HepG2 (cell line): ENCODE measurements at regions not wholly inside any gene's neighbourhood (a gene's known extent, or its start where the extent isn't known, plus 50 kb on each side); places are given as distances from the start of the nearest gene placed in this dataset.

Experiments
- ATAC-seq: fragments of 200-7000 bp; cut with Tn5 transposase; 3 replicates; pipeline ENCODE4 v1.9.1; 2020; ENCODE audit warnings: mild to moderate bottlenecking, moderate library complexity
- BruUV-seq: library from RNA; stranded (reverse); fragments of 400-500 nt; replicated peaks from 2 replicates; lab custom pipeline; 2021; lab: Mats Ljungman, UMichigan
- CTCF ChIA-PET: fragments of 300-600 bp; formaldehyde crosslinking; extraction: SDS; loops from one replicate; lab custom pipeline; 2021; ENCODE audit warnings: low total read pairs, inconsistent platforms, low intra/inter-chr PET ratio; lab: Yijun Ruan, JAX
- POLR2A ChIA-PET: fragments of 350-600 bp; sonication (Branson Sonifier 250); formaldehyde crosslinking; loops from one replicate; lab custom pipeline; 2020; ENCODE audit warnings: antibody characterized with exemption, inconsistent platforms; lab: Yijun Ruan, JAX
- DNase-seq: peaks from one replicate; pipeline ENCODE4 v3.0.0-alpha.2; 2015; ENCODE audit warnings: low spot score
- FAIRE-seq: peaks from 3 replicates; lab custom pipeline; 2011; peaks lifted over from hg19 to GRCh38; lab: Jason Lieb, UNC
- H2AFZ ChIP-seq: one replicate; pipeline ENCODE4 v1.6.1; 2011; ENCODE audit warnings: low read length, inconsistent platforms
- H3K27ac ChIP-seq: fragments of 300-600 bp; 3 replicates; pipeline ENCODE4 v1.8.0; 2011; ENCODE audit warnings: mixed run types, mild to moderate bottlenecking, mixed read lengths, low read length, inconsistent platforms; ENCODE audit not compliant: insufficient read depth; ENCODE audit errors: extremely low read length
- H3K27me3 ChIP-seq, 2 experiments: fragments of 200-600 bp in 1 of 2; 2 replicates in 1 of 2; 3 replicates in 1 of 2; pipeline versions ENCODE4 v1.6.0 to v1.8.0; 2011; ENCODE audit warnings: low read length in 2 of 2, mild to moderate bottlenecking in 2 of 2, moderate library complexity in 2 of 2, inconsistent platforms in 1 of 2; ENCODE audit not compliant: insufficient read depth in 2 of 2, control insufficient read depth in 1 of 2
- H3K36me3 ChIP-seq, 2 experiments: fragments of 200-600 bp in 1 of 2; replicated peaks in 1 of 2; 2 replicates in 1 of 2; 3 replicates in 1 of 2; pipeline versions ENCODE4 v1.5.1 to v1.8.0; 2011; ENCODE audit warnings: low read length in 2 of 2, inconsistent platforms in 1 of 2; ENCODE audit not compliant: insufficient read depth in 2 of 2, control insufficient read depth in 1 of 2
- H3K4me1 ChIP-seq: 2 replicates; pipeline ENCODE4 v1.5.1; 2012; ENCODE audit warnings: low read length, inconsistent platforms; ENCODE audit not compliant: insufficient read depth
- H3K4me2 ChIP-seq: 2 replicates; pipeline ENCODE4 v1.6.0; 2011; ENCODE audit warnings: low read depth, low read length, inconsistent platforms
- H3K4me3 ChIP-seq, 3 experiments: fragments of 200-600 bp in 1 of 3; sonication (generic), shearing (Covaris generic) in 1 of 3; replicated peaks in 1 of 3; 2 replicates each; pipeline ENCODE4 v1.5.1; 2011 to 2016; ENCODE audit warnings: low read length in 3 of 3, inconsistent platforms in 2 of 3, low read depth in 2 of 3, mild to moderate bottlenecking in 2 of 3, control low read depth in 1 of 3, mixed read lengths in 1 of 3; ENCODE audit not compliant: insufficient read depth in 1 of 3
- H3K79me2 ChIP-seq: one replicate; pipeline ENCODE4 v1.6.1; 2011; ENCODE audit warnings: low read length, inconsistent platforms; ENCODE audit not compliant: insufficient read depth
- H3K9ac ChIP-seq: 2 replicates; pipeline ENCODE4 v1.6.0; 2011; ENCODE audit warnings: mild to moderate bottlenecking, low read depth, low read length, inconsistent platforms; ENCODE audit not compliant: insufficient read depth
- H3K9me3 ChIP-seq: 2 replicates; pipeline ENCODE4 v1.5.1; 2012; ENCODE audit warnings: mild to moderate bottlenecking, low read length
- H4K20me1 ChIP-seq: 2 replicates; pipeline ENCODE4 v1.6.0; 2011; ENCODE audit warnings: inconsistent platforms, mild to moderate bottlenecking, low read length, moderate library complexity; ENCODE audit not compliant: insufficient read depth
- ARID2 ChIP-seq: sonication (generic); formaldehyde crosslinking; IDR thresholded peaks from 2 replicates; pipeline ENCODE4 v1.8.1; 2022; ENCODE audit warnings: mild to moderate bottlenecking, missing genetic modification reagents, borderline replicate concordance
- MAX ChIP-seq: IDR thresholded peaks from 2 replicates; pipeline ENCODE4 v1.6.1; 2012; ENCODE audit warnings: inconsistent platforms
- POLR2AphosphoS2 ChIP-seq: IDR thresholded peaks from 2 replicates; pipeline ENCODE4 v1.6.1; 2011; ENCODE audit warnings: low read depth, low read length, improper control_type of control experiment
- SMARCE1 ChIP-seq: fragments of 450-650 bp; IDR thresholded peaks from 2 replicates; pipeline ENCODE4 v1.6.1; 2017; ENCODE audit warnings: borderline replicate concordance
- ZNF34 ChIP-seq: sonication (generic); formaldehyde crosslinking; IDR thresholded peaks from 2 replicates; pipeline ENCODE4 v1.4.0; 2020; ENCODE audit warnings: mild to moderate bottlenecking, missing genetic modification reagents, borderline replicate concordance
- ZNF382 ChIP-seq: sonication (generic); formaldehyde crosslinking; IDR thresholded peaks from 2 replicates; pipeline ENCODE4 v1.5.0; 2020; ENCODE audit warnings: missing genetic modification reagents, mild to moderate bottlenecking, borderline replicate concordance
- ZNF44 ChIP-seq: sonication (generic); formaldehyde crosslinking; IDR thresholded peaks from 2 replicates; pipeline ENCODE4 v1.5.1; 2020; ENCODE audit warnings: mild to moderate bottlenecking, missing genetic modification reagents
- ZNF564 ChIP-seq: sonication (generic); formaldehyde crosslinking; IDR thresholded peaks from 2 replicates; pipeline ENCODE4 v1.8.1; 2023; ENCODE audit warnings: mild to moderate bottlenecking, missing genetic modification reagents
- ZNF570 ChIP-seq: sonication (generic); formaldehyde crosslinking; IDR thresholded peaks from 2 replicates; pipeline ENCODE4 v1.4.0; 2020; ENCODE audit warnings: mild to moderate bottlenecking, missing genetic modification reagents, borderline replicate concordance
- ZNF589 ChIP-seq: sonication (generic); formaldehyde crosslinking; conservative IDR thresholded peaks from 2 replicates; pipeline ENCODE4 v1.8.0; 2022; ENCODE audit warnings: mild to moderate bottlenecking, moderate library complexity, missing genetic modification reagents
- ZNF749 ChIP-seq: sonication (generic); formaldehyde crosslinking; IDR thresholded peaks from 2 replicates; pipeline ENCODE4 v1.8.0; 2022; ENCODE audit warnings: mild to moderate bottlenecking, missing genetic modification reagents, moderate library complexity, borderline replicate concordance
- WGBS: methylation state at CpG from one replicate; pipeline ENCODE4 v1.1.6; 2017; ENCODE audit warnings: low lambda C conversion rate; 5-methylcytosine and 5-hydroxymethylcytosine counted together
- in situ Hi-C: cut with HindIII; loops from 2 replicates; pipeline ENCODE4 v1.10.0; 2017; ENCODE audit warnings: low pct_unique_long_range_greater_than_20kb; ENCODE audit not compliant: extremely low pct_ligation_motif_present
- intact Hi-C: fragments of 100-400 bp; cut with micrococcal nuclease; formaldehyde crosslinking; loops from one replicate; pipeline ENCODE4 v1.10.0; 2022; ENCODE audit not compliant: unreplicated experiment
- TF ChIP-seq, protein P1 (sequence below): sonication (generic); formaldehyde crosslinking; IDR thresholded peaks from 2 replicates; pipeline ENCODE4 v1.8.0; 2022; ENCODE audit warnings: missing genetic modification reagents, mild to moderate bottlenecking, inconsistent platforms, borderline replicate concordance
- TF ChIP-seq, protein P2 (sequence below): sonication (generic); formaldehyde crosslinking; IDR thresholded peaks from 2 replicates; pipeline ENCODE4 v1.5.1; 2020; ENCODE audit warnings: missing genetic modification reagents, mild to moderate bottlenecking, borderline replicate concordance
- TF ChIP-seq, protein P3 (sequence below): sonication (generic); formaldehyde crosslinking; IDR thresholded peaks from 2 replicates; pipeline ENCODE4 v1.4.0; 2020; ENCODE audit warnings: missing genetic modification reagents, borderline replicate concordance

DNA sequence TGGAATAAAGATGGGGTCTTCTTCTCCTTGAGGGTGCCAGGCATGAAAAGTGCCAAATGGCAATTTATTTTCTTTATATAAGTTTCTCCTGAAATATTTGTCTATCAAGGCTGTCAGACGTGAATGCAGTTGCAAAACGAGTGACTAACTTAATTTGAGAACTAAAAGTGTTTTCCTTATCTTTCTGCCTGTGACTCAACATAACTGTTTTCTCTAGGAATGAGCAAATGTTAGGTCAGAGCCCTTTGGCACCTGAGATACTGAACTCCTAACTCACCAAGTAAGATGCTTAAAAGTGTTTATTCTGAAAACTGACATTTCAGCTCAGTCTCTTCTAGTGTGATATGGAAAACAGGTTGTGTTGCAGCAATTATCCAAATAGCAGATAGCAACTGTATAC lies 197.0 kb downstream of the STK31 start:
- FAIRE-seq: no peak
- WGBS: 0% methylated on average over 2 of the region's 2 CpGs
- H3K9ac ChIP-seq: no peak overlapping the region
- ATAC-seq: no peak
- no peaks in the 10 kb centered on the region for H4K20me1 ChIP-seq
- H2AFZ ChIP-seq: no peak overlapping the region
- intact Hi-C loops (no loop called here), in situ Hi-C loops (no loop called here)
- no TSS peak for BruUV-seq
- no peaks in the 10 kb centered on the region for H3K9me3 ChIP-seq
- H3K79me2 ChIP-seq: no peaks in the 10 kb centered on the region
- H3K4me3 ChIP-seq: no peak overlapping the region
- no peak overlapping the region for H3K4me2 ChIP-seq
- no peak overlapping the region for H3K27ac ChIP-seq
- CTCF ChIA-PET: no interaction called here
- no peaks in the 10 kb centered on the region for H3K4me1 ChIP-seq
- H3K27me3 ChIP-seq: peaks cover 0 to 4% of the 10 kb centered on the region in 2 experiments; a peak in 1 of 5 replicates
- POLR2A ChIA-PET: no interaction called here
- no peak for DNase-seq
- H3K36me3 ChIP-seq: no peaks in the 10 kb centered on the region
- TF ChIP-seq ZNF44 (CRISPR knock-in tag): no peak
- TF ChIP-seq ZNF564 (CRISPR knock-in tag): no peak
- TF ChIP-seq, protein P1, sequence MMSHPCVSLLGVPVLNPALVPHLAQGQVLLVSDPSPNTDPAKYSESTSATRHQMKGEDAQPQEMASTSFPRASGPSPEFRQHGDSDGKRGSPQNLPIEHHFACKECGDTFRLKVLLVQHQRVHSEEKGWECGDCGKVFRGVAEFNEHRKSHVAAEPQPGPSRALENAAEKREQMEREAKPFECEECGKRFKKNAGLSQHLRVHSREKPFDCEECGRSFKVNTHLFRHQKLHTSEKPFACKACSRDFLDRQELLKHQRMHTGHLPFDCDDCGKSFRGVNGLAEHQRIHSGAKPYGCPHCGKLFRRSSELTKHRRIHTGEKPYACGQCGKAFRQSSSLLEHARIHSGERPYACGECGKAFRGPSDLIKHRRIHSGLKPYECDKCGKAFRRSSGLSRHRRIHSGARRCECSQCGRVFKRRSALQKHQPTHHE: no peak
- no peak for TF ChIP-seq ZNF749 (CRISPR knock-in tag)
- no peak for TF ChIP-seq ZNF34
- TF ChIP-seq, protein P2, sequence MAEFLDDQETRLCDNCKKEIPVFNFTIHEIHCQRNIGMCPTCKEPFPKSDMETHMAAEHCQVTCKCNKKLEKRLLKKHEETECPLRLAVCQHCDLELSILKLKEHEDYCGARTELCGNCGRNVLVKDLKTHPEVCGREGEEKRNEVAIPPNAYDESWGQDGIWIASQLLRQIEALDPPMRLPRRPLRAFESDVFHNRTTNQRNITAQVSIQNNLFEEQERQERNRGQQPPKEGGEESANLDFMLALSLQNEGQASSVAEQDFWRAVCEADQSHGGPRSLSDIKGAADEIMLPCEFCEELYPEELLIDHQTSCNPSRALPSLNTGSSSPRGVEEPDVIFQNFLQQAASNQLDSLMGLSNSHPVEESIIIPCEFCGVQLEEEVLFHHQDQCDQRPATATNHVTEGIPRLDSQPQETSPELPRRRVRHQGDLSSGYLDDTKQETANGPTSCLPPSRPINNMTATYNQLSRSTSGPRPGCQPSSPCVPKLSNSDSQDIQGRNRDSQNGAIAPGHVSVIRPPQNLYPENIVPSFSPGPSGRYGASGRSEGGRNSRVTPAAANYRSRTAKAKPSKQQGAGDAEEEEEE: no peak
- TF ChIP-seq, protein P3, sequence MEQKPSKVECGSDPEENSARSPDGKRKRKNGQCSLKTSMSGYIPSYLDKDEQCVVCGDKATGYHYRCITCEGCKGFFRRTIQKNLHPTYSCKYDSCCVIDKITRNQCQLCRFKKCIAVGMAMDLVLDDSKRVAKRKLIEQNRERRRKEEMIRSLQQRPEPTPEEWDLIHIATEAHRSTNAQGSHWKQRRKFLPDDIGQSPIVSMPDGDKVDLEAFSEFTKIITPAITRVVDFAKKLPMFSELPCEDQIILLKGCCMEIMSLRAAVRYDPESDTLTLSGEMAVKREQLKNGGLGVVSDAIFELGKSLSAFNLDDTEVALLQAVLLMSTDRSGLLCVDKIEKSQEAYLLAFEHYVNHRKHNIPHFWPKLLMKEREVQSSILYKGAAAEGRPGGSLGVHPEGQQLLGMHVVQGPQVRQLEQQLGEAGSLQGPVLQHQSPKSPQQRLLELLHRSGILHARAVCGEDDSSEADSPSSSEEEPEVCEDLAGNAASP (CRISPR knock-in tag): no peak
- TF ChIP-seq ARID2 (CRISPR knock-in tag): no peak
- no peak for TF ChIP-seq ZNF570 (CRISPR knock-in tag)
- no peak for TF ChIP-seq POLR2AphosphoS2
- no peak for TF ChIP-seq MAX
- TF ChIP-seq SMARCE1: no peak
- TF ChIP-seq ZNF382 (CRISPR knock-in tag): no peak
- TF ChIP-seq ZNF589 (CRISPR knock-in tag): no peak
